Activated CD4-positive, alpha-beta memory T cell treated with anti-CD3 and anti-CD28 coated beads for 36 hours (primary cell): ENCODE measurements at regions not wholly inside any gene's neighbourhood (a gene's known extent, or its start where the extent isn't known, plus 50 kb on each side); places are given as distances from the start of the nearest gene placed in this dataset.

Experiments
- CTCF ChIA-PET: fragments of 350-600 bp; sonication (Branson Sonifier 250); formaldehyde crosslinking; loops from one replicate; lab custom pipeline; 2021; ENCODE audit warnings: antibody characterized with exemption, inconsistent platforms; lab: Charles Lee
- POLR2A ChIA-PET: fragments of 350-600 bp; sonication (Branson Sonifier 250); formaldehyde crosslinking; loops from one replicate; lab custom pipeline; 2021; ENCODE audit warnings: antibody characterized with exemption; lab: Charles Lee
- DNase-seq: peaks from one replicate; pipeline ENCODE4 v3.0.0-alpha.2; 2020
- H3K27ac Mint-ChIP-seq: one replicate; pipeline ENCODE4 v1.8.0; 2021; ENCODE audit warnings: mixed read lengths
- H3K27me3 Mint-ChIP-seq: one replicate; pipeline ENCODE4 v1.8.0; 2021; ENCODE audit warnings: mixed read lengths
- H3K36me3 Mint-ChIP-seq: one replicate; pipeline ENCODE4 v1.8.0; 2021; ENCODE audit warnings: mixed read lengths
- H3K4me1 Mint-ChIP-seq: one replicate; pipeline ENCODE4 v1.8.0; 2021; ENCODE audit warnings: low read depth, mixed read lengths
- H3K4me3 Mint-ChIP-seq: one replicate; pipeline ENCODE4 v1.8.0; 2021; ENCODE audit warnings: mild to moderate bottlenecking, mixed read lengths
- H3K9me3 Mint-ChIP-seq: one replicate; pipeline ENCODE4 v1.8.0; 2021; ENCODE audit warnings: mixed read lengths
- intact Hi-C: fragments of 100-400 bp; cut with micrococcal nuclease; formaldehyde crosslinking; loops from one replicate; pipeline ENCODE4 v1.15.1; 2023

GRCh38 chr9:81858657-81859430 is 69.4 kb upstream of the SPATA31D4 start:
- H3K4me1 Mint-ChIP-seq: no peaks in the 10 kb centered on the region
- ChIA-PET POLR2A (no interaction called here), CTCF (no interaction called here)
- H3K27me3 Mint-ChIP-seq: no peaks in the 10 kb centered on the region
- no peak overlapping the region for H3K4me3 Mint-ChIP-seq
- H3K9me3 Mint-ChIP-seq: no peaks in the 10 kb centered on the region
- intact Hi-C loops: no loop called here
- H3K27ac Mint-ChIP-seq: no peak overlapping the region
- no peak for DNase-seq
- no peaks in the 10 kb centered on the region for H3K36me3 Mint-ChIP-seq

GRCh38 chr9:81860581-81860980 is 67.6 kb upstream of the SPATA31D4 start:
- Mint-ChIP-seq H3K36me3 (no peaks in the 10 kb centered on the region), H3K27ac (no peak overlapping the region), H3K4me1 (no peaks in the 10 kb centered on the region), H3K4me3 (no peak overlapping the region), H3K27me3 (no peaks in the 10 kb centered on the region), H3K9me3 (no peaks in the 10 kb centered on the region)
- ChIA-PET CTCF (no interaction called here), POLR2A (no interaction called here)
- intact Hi-C loops: no loop called here
- DNase-seq: no peak

- intact Hi-C loops: no loop called here
- H3K27me3 Mint-ChIP-seq: no peaks in the 10 kb centered on the region
These were observed 66.6 kb upstream of the SPATA31D4 start for GRCh38 chr9:81861644-81862043.

DNA sequence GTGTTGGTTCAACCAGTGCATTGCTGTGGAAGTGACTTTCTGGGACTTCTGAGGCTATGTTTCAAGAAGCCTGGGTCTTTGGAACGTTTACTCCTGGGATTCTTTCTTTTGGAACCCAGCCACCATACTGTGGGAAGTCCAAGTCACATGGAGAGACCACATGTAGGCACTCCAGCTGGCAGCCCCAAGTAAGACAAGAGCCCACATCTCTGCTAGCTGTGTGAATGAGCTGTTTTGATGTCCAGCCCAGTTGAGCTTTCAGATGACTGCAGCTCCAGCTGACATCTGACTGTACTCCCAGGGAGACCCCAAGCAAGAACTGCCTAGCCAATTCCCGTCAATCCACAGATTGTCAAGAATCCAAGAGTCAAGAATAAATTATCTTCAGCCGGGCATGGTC is 60.1 kb upstream of the SPATA31D4 start:
- Mint-ChIP-seq H3K36me3 (no peaks in the 10 kb centered on the region), H3K9me3 (no peaks in the 10 kb centered on the region), H3K27ac (no peak overlapping the region), H3K27me3 (no peaks in the 10 kb centered on the region), H3K4me3 (no peak overlapping the region), H3K4me1 (no peaks in the 10 kb centered on the region)
- intact Hi-C loops: no loop called here
- ChIA-PET POLR2A (no interaction called here), CTCF (no interaction called here)
- no peak for DNase-seq

More at GRCh38 chr9:81861644-81862043, 66.6 kb upstream of the SPATA31D4 start:
- CTCF ChIA-PET: no interaction called here
- Mint-ChIP-seq H3K27ac (no peak overlapping the region), H3K36me3 (no peaks in the 10 kb centered on the region), H3K4me3 (no peak overlapping the region), H3K9me3 (no peaks in the 10 kb centered on the region), H3K4me1 (no peaks in the 10 kb centered on the region)
- no peak for DNase-seq
- POLR2A ChIA-PET: no interaction called here

GRCh38 chr9:81871695-81872094 is 56.5 kb upstream of the SPATA31D4 start:
- Mint-ChIP-seq H3K27ac (no peak overlapping the region), H3K36me3 (no peaks in the 10 kb centered on the region), H3K27me3 (no peaks in the 10 kb centered on the region), H3K4me1 (no peaks in the 10 kb centered on the region), H3K9me3 (no peaks in the 10 kb centered on the region), H3K4me3 (no peak overlapping the region)
- DNase-seq: no peak
- ChIA-PET CTCF (no interaction called here), POLR2A (no interaction called here)
- intact Hi-C loops: no loop called here

- POLR2A ChIA-PET: no interaction called here
- Mint-ChIP-seq H3K36me3 (no peaks in the 10 kb centered on the region), H3K27ac (no peak overlapping the region), H3K27me3 (no peaks in the 10 kb centered on the region), H3K9me3 (no peaks in the 10 kb centered on the region), H3K4me1 (no peaks in the 10 kb centered on the region), H3K4me3 (no peak overlapping the region)
- no peak for DNase-seq
- CTCF ChIA-PET: no interaction called here
- intact Hi-C loops: no loop called here
These were observed 54.0 kb upstream of the SPATA31D4 start for GRCh38 chr9:81874250-81874649.

- no peaks in the 10 kb centered on the region for H3K27me3 Mint-ChIP-seq
- H3K4me3 Mint-ChIP-seq: no peak overlapping the region
- intact Hi-C loops: no loop called here
- DNase-seq: no peak
- ChIA-PET CTCF (no interaction called here), POLR2A (no interaction called here)
- H3K9me3 Mint-ChIP-seq: no peaks in the 10 kb centered on the region
- no peaks in the 10 kb centered on the region for H3K4me1 Mint-ChIP-seq
- H3K27ac Mint-ChIP-seq: no peak overlapping the region
- no peaks in the 10 kb centered on the region for H3K36me3 Mint-ChIP-seq
These were observed 53.3 kb upstream of the SPATA31D4 start for GRCh38 chr9:81874931-81875330.

DNA sequence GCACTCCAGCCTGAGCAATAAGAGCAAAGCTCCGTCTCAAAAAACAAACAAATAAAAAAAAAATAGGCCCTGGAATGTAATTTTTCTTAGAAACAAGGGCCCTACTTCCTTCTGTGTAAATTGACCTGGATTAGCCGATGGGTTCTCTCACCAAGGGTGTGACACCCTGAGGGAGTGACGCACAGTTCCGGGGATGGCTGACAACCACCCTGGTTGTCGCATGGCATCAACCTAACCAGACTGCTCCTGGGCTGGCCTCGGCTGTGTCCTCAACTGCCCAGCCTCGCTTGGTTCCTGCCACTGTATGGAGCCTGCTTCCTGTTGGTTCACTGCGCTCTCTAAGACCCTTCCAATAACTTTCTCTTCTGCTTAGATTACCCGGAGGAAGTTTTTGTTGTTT is 51.2 kb upstream of the SPATA31D4 start:
- H3K27me3 Mint-ChIP-seq: no peaks in the 10 kb centered on the region
- no peak for DNase-seq
- ChIA-PET POLR2A (no interaction called here), CTCF (no interaction called here)
- no peak overlapping the region for H3K27ac Mint-ChIP-seq
- no peaks in the 10 kb centered on the region for H3K4me1 Mint-ChIP-seq
- H3K9me3 Mint-ChIP-seq: no peaks in the 10 kb centered on the region
- intact Hi-C loops: no loop called here
- H3K4me3 Mint-ChIP-seq: no peak overlapping the region
- H3K36me3 Mint-ChIP-seq: no peaks in the 10 kb centered on the region
